ENCODE measurements at regions not wholly inside any gene's neighbourhood (a gene's known extent, or its start where the extent isn't known, plus 50 kb on each side); places are given as distances from the start of the nearest gene placed in this dataset.

DNA sequence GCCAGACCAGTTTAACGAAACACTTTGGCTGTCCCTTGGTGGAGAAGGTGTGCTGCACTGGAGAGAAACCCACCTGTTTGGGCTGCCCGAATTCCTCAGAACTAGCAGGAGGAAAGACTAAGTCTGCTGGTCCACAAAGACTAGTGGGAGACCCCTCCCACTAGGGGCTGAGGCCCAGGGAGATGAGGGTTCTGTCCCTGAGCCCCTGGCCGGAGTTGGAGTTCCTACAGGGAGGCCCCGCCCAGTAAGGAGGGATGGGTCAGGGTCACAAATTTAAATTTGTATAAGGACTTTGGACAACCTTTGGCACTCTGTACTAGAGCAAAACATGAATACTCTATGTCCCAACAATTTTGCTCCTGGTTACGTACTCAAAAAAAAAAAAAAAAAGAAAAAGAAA, 200.8 kb upstream of the C11orf87 start:
- TF ChIP-seq, protein P1, sequence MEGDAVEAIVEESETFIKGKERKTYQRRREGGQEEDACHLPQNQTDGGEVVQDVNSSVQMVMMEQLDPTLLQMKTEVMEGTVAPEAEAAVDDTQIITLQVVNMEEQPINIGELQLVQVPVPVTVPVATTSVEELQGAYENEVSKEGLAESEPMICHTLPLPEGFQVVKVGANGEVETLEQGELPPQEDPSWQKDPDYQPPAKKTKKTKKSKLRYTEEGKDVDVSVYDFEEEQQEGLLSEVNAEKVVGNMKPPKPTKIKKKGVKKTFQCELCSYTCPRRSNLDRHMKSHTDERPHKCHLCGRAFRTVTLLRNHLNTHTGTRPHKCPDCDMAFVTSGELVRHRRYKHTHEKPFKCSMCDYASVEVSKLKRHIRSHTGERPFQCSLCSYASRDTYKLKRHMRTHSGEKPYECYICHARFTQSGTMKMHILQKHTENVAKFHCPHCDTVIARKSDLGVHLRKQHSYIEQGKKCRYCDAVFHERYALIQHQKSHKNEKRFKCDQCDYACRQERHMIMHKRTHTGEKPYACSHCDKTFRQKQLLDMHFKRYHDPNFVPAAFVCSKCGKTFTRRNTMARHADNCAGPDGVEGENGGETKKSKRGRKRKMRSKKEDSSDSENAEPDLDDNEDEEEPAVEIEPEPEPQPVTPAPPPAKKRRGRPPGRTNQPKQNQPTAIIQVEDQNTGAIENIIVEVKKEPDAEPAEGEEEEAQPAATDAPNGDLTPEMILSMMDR (IDR thresholded peaks at IDR 0.05; ENCODE audit: control insufficient read depth, insufficient read depth, low read depth, low read length, missing control alignments), result no peak
- H3K4me3 ChIP-seq (ENCODE audit: control insufficient read depth, low read depth, low read length), result no peak overlapping the region
- DNase-seq (ENCODE audit: low read depth), result no peak

DNA sequence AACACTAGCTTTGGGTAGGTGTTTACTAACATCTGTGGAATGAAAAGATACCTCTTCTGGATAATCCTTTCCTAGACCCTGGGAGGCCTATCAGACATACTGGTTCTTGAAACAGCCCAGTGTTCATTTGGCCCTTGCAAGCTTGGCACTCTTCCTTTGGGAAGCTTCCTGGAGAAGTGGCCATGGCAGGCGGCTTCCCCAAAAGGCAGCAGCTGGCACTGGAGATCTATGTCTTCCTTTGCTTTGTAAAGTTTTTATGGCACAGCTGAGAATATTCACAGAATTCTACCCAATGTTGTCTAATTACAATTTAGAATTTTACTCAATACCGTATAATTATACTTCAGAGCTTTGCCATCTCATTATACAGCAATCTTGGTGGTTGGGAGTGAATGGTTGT, 199.2 kb upstream of the C11orf87 start:
- TF ChIP-seq, protein P1 (IDR thresholded peaks at IDR 0.05; ENCODE audit: control insufficient read depth, insufficient read depth, low read depth, low read length, missing control alignments), result no peak
- no peak overlapping the region for H3K4me3 ChIP-seq (ENCODE audit: control insufficient read depth, low read depth, low read length)
- DNase-seq (ENCODE audit: low read depth), result no peak

DNA sequence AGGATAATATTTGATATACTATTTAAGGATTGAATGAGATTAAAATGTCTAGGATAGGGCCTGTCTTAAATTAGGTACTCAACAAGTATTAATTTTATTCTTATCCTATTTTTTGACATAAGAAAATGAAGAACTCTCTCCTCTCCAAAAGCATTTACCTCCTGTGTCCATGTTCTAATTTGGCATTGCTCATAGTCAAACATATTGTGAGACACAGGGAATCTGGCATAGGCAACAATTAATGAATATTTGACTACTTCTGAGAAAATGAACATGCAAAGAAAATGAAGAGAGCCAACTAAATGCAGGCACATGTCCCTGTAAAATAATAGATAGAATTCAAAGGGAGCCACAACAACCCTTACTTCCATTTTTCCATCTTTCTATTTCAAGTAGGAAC, 198.5 kb upstream of the C11orf87 start:
- no peak overlapping the region for H3K4me3 ChIP-seq (ENCODE audit: control insufficient read depth, low read depth, low read length)
- TF ChIP-seq, protein P1 (IDR thresholded peaks at IDR 0.05; ENCODE audit: control insufficient read depth, insufficient read depth, low read depth, low read length, missing control alignments), result no peak
- no peak for DNase-seq (ENCODE audit: low read depth)

DNA sequence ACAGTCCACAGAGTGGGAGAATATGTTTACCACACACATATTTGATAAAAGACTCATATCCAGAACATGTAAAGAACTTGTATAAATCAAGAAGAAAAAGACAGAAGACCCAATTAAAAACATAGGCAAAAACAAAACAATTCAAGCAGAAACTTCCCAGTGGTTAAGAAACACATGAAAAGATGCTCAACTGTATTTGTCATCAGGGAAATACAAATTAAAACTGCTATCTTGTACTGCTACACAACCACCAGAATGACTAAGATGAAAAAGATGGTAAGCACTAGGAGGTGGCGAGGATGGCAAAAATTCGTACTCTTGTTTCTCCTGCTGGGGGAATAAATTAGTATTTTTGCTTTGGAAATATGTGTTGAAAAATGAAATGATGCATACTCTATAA, 192.3 kb upstream of the C11orf87 start:
- TF ChIP-seq, protein P1 (IDR thresholded peaks at IDR 0.05; ENCODE audit: control insufficient read depth, insufficient read depth, low read depth, low read length, missing control alignments), result no peak
- H3K4me3 ChIP-seq (ENCODE audit: control insufficient read depth, low read depth, low read length), result no peak overlapping the region
- no peak for DNase-seq (ENCODE audit: low read depth)

DNA sequence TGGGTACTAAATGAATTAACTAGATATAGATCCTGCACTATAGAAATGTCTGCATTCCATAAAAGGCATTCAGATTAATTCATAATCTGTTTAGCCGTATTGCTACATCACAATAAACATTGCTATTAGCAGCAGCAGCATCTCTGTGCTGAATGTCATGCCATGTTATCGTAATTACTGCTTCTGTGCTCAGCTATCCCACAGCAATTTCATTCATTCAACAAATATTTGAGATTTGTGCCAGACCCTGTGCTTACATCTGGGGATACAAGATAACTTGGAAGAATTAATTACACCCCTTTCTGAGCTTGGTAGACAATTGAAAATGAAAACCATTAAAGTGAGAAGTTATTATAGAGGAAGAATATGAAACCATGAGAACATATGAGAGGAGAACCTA, 185.8 kb upstream of the C11orf87 start:
- TF ChIP-seq, protein P1 (IDR thresholded peaks at IDR 0.05; ENCODE audit: control insufficient read depth, insufficient read depth, low read depth, low read length, missing control alignments), result no peak
- no peak for DNase-seq (ENCODE audit: low read depth)

DNA sequence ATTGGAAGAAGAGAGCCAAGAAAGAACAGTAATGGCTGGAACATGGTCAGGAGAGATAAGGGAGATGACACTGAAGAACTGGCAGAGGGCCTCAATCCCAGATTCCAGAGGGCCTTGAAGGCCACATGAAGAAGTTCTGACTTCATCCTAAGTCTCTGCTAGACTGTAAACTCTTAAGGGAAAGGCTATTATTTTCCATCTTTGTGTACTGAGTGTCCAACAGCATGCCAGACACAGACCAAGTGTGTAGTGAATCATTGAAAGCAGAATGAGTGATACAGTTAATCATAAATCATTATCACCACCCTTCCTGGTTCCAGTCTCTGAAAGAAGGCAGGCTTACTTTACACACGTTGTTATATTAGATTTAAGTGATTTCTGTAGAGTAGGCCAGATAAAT, 185.3 kb upstream of the C11orf87 start:
- no peak overlapping the region for H3K4me3 ChIP-seq (ENCODE audit: control insufficient read depth, low read depth, low read length)
- no peak for DNase-seq (ENCODE audit: low read depth)
- TF ChIP-seq, protein P1 (IDR thresholded peaks at IDR 0.05; ENCODE audit: control insufficient read depth, insufficient read depth, low read depth, low read length, missing control alignments), result no peak

More for the DNA sequence above, 185.8 kb upstream of the C11orf87 start:
- no peak overlapping the region for H3K4me3 ChIP-seq (ENCODE audit: control insufficient read depth, low read depth, low read length)

DNA sequence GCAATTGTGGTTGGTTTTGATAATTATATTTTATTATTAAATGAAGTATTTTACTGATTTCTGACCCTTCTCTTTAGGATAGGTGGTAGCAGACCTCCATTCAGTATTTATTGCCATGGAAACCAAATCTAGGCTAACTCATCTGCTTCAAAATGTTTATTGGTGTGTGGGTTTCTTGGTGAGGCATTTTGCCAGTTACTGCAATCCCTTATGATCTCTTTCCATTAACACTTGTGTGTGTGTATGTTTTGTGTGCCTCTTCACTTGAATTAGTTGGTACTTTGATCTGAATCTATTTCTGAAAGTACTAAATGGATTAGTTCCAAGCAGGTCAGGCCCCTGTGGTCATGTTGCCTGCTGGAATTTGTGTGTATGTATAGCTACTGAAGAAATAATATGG, 184.4 kb upstream of the C11orf87 start:
- TF ChIP-seq, protein P1 (IDR thresholded peaks at IDR 0.05; ENCODE audit: control insufficient read depth, insufficient read depth, low read depth, low read length, missing control alignments), result no peak
- no peak overlapping the region for H3K4me3 ChIP-seq (ENCODE audit: control insufficient read depth, low read depth, low read length)
- no peak for DNase-seq (ENCODE audit: low read depth)
